Endothelial cell (in vitro differentiated cells): ENCODE measurements at regions not wholly inside any gene's neighbourhood (a gene's known extent, or its start where the extent isn't known, plus 50 kb on each side); places are given as distances from the start of the nearest gene placed in this dataset.

ENCODE experiments used
- DNase-seq: peaks from one replicate; pipeline ENCODE4 v3.0.0; 2021; ENCODE audit warnings: low spot score
- H3K27ac Mint-ChIP-seq: one replicate; pipeline ENCODE4 v1.8.0; 2021; ENCODE audit warnings: mixed read lengths, inconsistent platforms; ENCODE audit not compliant: unreplicated experiment
- H3K27me3 Mint-ChIP-seq: one replicate; pipeline ENCODE4 v1.8.0; 2021; ENCODE audit warnings: mild to moderate bottlenecking, moderate library complexity, mixed read lengths, inconsistent platforms; ENCODE audit not compliant: unreplicated experiment
- H3K36me3 Mint-ChIP-seq: one replicate; pipeline ENCODE4 v1.8.0; 2021; ENCODE audit warnings: mild to moderate bottlenecking, low read depth, mixed read lengths, inconsistent platforms; ENCODE audit not compliant: unreplicated experiment
- H3K4me1 Mint-ChIP-seq: one replicate; pipeline ENCODE4 v1.8.0; 2021; ENCODE audit warnings: mild to moderate bottlenecking, mixed read lengths, inconsistent platforms; ENCODE audit not compliant: unreplicated experiment
- H3K4me3 Mint-ChIP-seq: one replicate; pipeline ENCODE4 v1.8.0; 2021; ENCODE audit warnings: mild to moderate bottlenecking, mixed read lengths, inconsistent platforms; ENCODE audit not compliant: unreplicated experiment
- H3K9me3 Mint-ChIP-seq: one replicate; pipeline ENCODE4 v1.8.0; 2021; ENCODE audit warnings: mixed read lengths, inconsistent platforms; ENCODE audit not compliant: unreplicated experiment
- CTCF ChIP-seq: fragments of 200-600 bp; sonication (generic); IDR thresholded peaks from one replicate; pipeline ENCODE4 v1.5.0; 2021; ENCODE audit warnings: antibody characterized with exemption; ENCODE audit not compliant: unreplicated experiment

DNA sequence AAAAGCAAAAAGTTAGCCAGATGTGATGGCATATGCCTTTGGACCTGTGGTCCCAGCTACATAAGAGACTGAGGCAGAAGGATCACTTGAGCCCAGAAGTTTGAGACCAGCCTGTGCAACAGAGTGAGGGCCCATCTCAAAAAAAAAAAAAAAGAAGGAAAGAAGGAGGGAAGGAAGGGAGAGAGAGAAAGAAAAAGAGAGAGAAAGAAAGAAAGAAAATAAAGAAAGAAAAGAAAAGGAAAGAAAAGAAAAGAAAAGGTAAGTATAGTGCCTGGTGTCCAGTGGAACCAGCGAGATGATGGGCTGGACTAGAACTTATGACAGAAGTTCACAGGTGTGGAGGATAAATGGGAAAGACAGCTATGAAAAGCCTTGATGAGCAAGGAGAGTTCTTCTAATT is 100.9 kb downstream of the QRSL1 start:
- Mint-ChIP-seq H3K4me3 (no peak overlapping the region), H3K36me3 (peaks cover 1% of the 10 kb centered on the region), H3K27ac (no peak overlapping the region), H3K4me1 (no peaks in the 10 kb centered on the region), H3K27me3 (peaks cover 2% of the 10 kb centered on the region), H3K9me3 (no peaks in the 10 kb centered on the region)
- TF ChIP-seq CTCF = no peak
- DNase-seq = no peak

DNA sequence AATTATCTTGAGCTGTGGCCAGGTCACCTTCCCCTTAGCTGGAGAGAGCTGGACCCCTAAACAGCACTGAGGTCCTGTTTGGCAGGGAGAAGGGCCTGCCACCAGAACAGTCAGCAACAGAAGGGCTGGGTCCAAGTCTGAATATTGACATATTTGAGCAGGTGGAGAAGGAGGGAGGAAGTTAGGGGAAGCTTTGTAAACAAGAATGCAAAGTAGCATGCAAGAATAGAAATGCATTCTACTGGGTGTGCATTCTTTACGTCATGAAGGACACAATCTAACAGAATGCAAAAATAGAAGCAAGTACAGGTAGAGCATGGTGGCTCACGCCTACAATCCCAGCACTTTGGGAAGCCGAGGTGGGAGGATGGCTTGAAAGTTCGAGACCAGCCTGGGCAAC is 100.5 kb downstream of the QRSL1 start:
- TF ChIP-seq CTCF = no peak
- Mint-ChIP-seq H3K4me3 (no peak overlapping the region), H3K4me1 (no peaks in the 10 kb centered on the region), H3K9me3 (no peaks in the 10 kb centered on the region), H3K27me3 (peaks cover 2% of the 10 kb centered on the region), H3K36me3 (no peaks in the 10 kb centered on the region), H3K27ac (no peak overlapping the region)
- no peak for DNase-seq

- Mint-ChIP-seq H3K9me3 (no peaks in the 10 kb centered on the region), H3K27ac (no peak overlapping the region), H3K27me3 (peaks cover 2% of the 10 kb centered on the region), H3K4me1 (no peaks in the 10 kb centered on the region), H3K36me3 (no peaks in the 10 kb centered on the region), H3K4me3 (no peak overlapping the region)
- no peak for DNase-seq
- no peak for TF ChIP-seq CTCF
Observed at GRCh38 chr6:106728296-106728870, 99.0 kb downstream of the QRSL1 start.

- H3K4me1 Mint-ChIP-seq = no peaks in the 10 kb centered on the region
- no peaks in the 10 kb centered on the region for H3K9me3 Mint-ChIP-seq
- peaks cover 2% of the 10 kb centered on the region for H3K27me3 Mint-ChIP-seq
- no peaks in the 10 kb centered on the region for H3K36me3 Mint-ChIP-seq
- no peak overlapping the region for H3K4me3 Mint-ChIP-seq
- DNase-seq = no peak
- no peak overlapping the region for H3K27ac Mint-ChIP-seq
- TF ChIP-seq CTCF = no peak
Observed at GRCh38 chr6:106727480-106728149, 98.2 kb downstream of the QRSL1 start.

DNA sequence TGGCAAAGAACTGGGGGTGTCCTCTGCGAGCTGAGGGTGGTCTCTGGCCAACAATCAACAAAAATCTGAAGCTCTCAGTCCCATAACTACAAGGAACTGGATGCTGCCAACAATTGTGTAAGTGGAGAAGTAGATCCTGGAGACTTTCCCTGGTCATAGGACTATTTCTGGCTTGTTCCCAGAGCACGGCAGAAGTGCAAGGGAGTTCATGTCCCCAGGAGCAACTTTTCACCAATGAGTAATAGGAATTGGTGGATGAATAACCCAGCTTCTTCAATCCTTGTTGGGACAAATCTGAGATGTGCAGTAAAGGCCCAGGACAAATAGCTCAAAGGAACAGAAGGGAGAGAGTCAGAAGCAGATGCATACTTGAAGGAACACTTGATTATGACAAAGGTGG is 95.5 kb downstream of the QRSL1 start:
- Mint-ChIP-seq H3K9me3 (no peaks in the 10 kb centered on the region), H3K4me1 (no peaks in the 10 kb centered on the region), H3K36me3 (no peaks in the 10 kb centered on the region), H3K27ac (no peak overlapping the region), H3K4me3 (no peak overlapping the region), H3K27me3 (no peaks in the 10 kb centered on the region)
- no peak for DNase-seq
- no peak for TF ChIP-seq CTCF
